Hematopoietic multipotent progenitor cell (in vitro differentiated cells): ENCODE measurements at regions not wholly inside any gene's neighbourhood (a gene's known extent, or its start where the extent isn't known, plus 50 kb on each side); places are given as distances from the start of the nearest gene placed in this dataset.

Source experiments
- DNase-seq, 3 donors: peaks; one replicate each; pipeline ENCODE4 v3.0.0-alpha.2; 2011 to 2015; ENCODE audit warnings: low read depth in 2 of 3, low spot score in 2 of 3

DNA sequence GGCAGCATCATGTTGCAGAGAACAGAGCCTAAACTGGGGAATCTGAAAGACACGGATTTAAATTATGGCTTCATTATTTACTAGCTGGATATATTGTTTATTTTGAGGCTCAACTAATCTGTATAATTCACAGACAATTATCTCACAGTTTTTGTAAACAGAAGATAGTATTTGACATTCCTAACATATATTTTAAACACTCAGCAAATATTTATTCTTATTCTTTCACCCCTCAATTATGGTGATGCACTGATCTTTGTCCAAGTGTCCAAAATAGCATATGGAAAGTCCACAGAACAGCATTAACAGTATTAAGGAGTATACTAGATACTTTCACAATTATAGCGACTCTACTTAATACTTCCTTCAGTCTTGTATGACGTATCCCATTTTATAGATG lies 257.0 kb downstream of the ADGRG6 start:
- DNase-seq = no peak

DNA sequence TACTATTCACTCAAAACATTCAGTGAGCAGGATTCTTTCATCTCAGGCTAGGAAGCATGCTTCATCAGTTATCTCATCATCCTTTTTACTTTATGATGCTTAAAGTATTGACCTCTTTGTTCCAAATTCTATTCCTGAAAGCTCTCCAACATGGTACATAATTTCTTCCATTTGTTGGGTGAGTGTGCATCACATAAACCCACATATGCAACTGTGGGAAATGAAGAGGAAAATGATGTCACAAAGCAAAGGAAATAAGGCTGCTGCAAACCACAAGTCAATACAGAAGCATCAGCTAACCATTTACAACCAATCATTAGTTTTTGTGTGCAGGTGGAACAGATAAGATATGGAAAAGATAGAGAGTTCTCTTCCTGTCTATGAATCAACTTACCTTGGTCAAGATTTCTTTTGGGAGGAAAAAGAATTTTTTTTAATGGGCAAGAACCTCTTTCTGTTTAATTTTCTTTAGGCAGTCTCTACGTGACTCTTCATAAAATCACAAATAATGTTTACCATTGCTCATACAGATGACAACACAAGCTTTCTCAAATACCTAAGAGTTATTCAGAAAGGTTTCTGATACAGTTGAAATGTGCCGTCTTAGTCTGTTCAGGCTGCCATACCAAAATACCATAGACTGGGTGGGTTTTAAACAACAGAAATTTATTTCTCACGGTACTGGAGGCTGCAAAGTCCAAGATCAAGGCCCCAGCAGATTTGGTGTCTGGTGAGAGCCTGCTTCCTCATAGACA lies 259.9 kb downstream of the ADGRG6 start:
- no peak for DNase-seq

DNA sequence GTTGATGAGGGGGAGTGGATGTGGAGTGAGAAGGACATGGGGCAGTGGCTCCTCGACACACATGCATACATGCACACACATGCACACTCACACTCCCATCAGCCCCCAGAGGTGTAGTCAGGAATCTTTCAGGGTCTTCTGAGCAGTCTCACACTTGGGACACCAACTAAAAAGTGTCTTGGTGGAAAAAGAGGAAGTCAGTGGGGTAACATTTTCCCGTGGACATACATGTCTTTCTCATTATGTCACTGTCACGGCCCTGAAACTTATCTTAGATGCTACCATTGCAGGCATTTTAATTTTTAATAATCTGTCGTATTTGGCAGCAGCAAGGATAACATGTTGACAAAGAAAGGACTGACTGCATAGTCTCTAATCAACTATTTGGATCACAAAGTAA lies 261.1 kb downstream of the ADGRG6 start:
- no peak for DNase-seq

DNA sequence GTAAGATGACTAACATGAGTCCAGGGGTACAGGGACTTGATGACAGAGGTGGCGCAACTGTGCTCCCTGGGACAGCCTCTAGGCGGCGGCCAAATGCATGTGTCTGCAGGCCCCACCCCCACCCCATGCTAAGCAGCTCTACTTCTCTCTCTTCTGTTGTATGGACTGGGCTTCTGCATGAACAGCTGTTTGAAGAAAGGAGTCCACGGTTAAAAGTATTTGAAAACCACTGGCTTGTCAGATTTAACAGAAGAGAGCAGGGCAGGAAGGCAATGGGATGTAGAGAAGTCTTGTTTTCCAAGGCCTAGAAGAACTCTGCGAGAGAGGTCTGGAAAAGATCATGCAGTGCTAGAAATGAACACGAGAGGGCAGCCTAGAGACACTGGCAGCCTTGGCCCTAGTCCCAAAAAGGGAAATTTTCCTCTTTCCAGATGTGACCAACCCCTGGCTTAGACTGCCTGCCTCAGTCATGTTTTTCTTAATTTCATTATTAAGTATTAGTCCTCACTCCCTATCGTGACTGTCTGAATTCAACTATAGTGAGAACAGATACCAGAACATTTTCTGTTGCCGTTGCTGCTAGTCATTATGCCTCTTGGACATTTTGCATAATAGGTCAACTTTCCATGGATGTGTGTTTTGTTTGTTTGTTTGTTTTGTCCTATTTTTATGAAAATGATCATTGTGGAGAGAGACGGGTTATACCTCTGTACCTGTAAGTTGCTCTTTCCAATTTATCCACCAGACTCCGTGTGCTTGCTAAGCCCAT lies 265.0 kb downstream of the ADGRG6 start:
- peak; percentile 28 to 67 (median 39) for DNase-seq

GRCh38 chr6:142567461-142567860 lies 265.7 kb downstream of the ADGRG6 start:
- no peak for DNase-seq

DNA sequence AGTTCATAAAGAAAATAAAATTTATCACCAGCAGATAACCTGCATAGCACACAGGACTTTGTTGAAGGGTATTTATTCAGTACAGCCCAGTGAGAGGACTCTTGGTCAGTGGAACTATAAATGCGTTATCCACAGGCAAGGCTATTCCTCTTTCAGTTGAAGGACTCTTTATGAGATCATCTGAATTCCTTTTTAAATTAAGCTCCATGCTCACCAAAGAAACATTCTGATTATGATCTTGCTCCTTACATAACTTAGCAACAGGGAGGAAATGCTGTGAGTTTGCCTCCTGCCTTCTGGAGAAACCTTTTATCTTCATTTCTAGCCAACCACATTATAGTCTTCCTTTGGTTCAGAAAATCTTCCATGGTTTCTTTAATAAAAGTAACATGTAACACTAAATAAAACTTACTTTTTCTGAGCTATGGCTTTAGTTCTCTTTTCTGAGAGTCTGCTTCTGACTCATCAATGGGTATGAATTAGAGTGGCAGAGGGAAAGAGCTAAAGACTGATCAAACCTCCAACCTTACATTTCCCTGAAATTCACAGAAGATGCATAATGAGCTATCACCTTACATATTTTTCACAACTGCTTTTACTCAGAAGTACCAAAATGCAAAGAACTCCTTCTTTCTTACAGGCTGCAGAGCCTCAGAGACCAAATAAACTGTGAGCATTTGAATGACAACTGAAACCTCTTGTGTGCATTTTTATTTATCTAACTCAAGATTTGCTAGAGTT lies 267.2 kb downstream of the ADGRG6 start:
- DNase-seq = no peak

DNA sequence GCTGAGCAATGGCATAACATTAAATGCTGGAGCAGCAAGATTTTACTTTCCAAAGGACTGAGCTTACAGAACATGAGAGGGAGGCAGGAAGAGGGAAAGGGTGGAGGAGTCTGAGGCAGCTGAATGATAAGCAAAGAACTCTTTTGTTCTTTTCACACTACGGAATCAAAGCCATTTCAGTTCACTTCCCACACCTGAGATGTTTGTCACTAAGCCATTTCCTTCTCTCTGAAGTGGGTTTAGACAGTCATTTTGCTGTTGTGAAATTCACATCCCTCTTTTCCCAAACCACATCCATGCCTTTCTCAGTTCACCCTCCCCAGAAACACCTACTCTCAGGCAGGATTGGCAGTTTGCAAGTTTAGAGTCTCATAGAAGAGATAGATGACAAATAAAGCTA lies 267.9 kb downstream of the ADGRG6 start:
- no peak for DNase-seq

- no peak for DNase-seq
These were observed 268.4 kb downstream of the ADGRG6 start for GRCh38 chr6:142570221-142570671.

DNA sequence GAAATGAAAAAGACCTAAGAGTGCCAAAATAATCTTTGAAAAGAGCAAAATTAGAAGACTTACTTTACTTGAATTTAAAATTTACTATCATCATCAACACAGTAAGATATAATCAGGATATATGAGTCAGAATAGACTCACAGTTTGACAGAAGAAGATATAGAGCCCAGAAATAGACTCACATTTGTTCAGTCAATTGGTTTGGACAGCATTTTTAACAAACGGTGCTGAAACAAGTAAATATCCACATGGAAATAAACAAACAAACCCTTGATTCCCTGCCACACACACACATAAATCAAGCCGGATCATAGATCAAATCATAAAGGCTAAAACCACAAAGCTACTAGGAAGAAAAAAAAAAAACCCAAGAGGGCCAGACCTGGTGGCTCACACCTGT lies 291.1 kb downstream of the ADGRG6 start:
- no peak for DNase-seq

GRCh38 chr6:142597836-142598235 lies 296.0 kb downstream of the ADGRG6 start:
- no peak for DNase-seq

DNA sequence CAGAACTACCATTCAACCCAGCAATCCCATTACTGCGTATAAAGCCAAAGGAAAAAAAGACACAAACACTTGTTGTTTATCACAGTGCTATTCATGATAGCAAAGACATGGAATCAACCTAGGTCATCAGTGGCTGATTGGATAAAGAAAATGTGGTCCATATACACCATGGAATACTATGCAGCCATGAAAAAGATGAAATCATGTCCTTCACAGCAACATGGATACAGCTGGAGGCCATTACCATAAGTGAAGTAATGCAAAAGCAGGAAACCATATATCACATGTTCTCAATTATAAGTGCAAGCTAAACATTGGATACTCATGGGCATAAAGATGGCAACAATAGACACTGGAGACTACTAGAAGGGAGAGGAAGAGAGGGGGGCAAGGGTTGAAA lies 299.6 kb downstream of the ADGRG6 start:
- DNase-seq = no peak

DNA sequence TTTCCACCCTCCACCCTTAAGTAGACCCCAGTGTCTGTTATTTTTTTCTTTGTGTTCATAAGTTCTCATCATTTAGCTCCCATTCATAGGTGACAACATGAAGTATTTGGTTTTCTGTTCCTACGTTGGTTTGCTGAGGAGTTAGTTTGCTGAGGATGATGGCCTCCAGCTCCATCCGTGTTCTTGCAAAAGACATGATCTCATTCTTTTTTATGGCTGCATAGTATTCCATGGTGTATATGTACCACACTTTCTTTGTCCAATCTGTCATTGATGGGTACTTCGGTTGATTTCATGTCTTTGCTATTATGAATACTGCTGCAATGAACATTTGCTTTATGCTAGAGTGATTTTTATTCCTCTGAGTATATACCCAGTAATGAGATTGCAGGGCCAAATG lies 301.2 kb downstream of the ADGRG6 start:
- DNase-seq = no peak

- DNase-seq = peak in 1 of 3 donors; percentile 2
These were observed 304.2 kb downstream of the ADGRG6 start for GRCh38 chr6:142605922-142606485.

DNA sequence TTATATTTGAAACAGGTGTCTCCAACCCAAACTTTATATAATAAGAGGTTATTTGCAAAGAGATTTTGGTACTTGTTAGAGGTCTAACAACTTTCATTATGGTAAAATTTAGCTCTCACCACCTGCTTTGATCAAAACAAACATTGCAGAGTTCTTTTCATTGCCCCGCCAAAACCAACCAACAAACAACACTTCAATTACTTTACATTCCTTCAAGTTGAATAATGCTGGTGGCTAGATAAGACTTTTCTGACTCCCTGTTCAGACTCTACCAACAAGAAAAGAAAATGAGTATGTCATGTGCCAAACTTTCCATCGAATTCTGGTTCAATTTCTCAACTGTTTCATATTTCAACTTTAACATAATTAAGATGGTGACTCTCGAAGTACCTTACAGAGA lies 311.1 kb downstream of the ADGRG6 start:
- no peak for DNase-seq

DNA sequence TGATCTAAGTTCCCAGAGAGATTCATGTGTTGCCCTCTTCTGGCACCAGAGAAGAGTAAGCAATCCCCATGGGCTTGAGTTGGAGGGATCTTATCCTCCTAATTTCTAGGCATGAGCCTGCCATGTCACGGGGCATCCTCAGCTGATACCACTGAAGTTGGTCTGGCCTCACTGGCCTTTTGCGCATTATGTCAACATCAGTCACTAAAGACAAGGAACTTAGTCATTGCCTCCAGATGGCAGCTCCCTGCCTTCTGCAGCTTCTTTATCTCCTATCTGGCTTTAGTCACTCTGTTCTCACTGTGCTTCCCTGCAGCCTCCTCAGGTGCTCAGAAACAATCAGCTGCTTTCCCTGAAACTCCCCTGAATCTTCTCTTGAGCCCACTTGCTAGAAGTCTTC lies 312.2 kb downstream of the ADGRG6 start:
- no peak for DNase-seq

DNA sequence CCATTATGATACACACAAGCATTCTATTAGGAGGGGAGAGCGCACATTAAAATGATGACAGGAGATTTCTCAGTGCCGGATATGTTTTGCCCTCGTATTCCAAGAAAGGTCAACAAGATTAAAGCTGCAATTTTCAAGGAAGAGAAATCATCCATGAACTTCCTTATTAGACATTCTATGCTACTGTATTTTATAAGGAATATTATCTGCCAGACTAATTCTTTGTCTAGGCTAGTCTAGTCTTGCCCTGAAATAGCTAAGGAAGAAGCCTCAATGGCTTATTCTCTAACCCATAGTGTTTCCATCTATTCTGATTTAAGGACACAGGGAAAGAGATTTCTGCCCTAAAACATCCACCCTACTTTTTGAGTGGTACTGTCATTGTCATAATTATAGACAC lies 315.4 kb downstream of the ADGRG6 start:
- DNase-seq = no peak

- DNase-seq = no peak
These were observed 320.0 kb downstream of the ADGRG6 start for GRCh38 chr6:142621822-142622221.

DNA sequence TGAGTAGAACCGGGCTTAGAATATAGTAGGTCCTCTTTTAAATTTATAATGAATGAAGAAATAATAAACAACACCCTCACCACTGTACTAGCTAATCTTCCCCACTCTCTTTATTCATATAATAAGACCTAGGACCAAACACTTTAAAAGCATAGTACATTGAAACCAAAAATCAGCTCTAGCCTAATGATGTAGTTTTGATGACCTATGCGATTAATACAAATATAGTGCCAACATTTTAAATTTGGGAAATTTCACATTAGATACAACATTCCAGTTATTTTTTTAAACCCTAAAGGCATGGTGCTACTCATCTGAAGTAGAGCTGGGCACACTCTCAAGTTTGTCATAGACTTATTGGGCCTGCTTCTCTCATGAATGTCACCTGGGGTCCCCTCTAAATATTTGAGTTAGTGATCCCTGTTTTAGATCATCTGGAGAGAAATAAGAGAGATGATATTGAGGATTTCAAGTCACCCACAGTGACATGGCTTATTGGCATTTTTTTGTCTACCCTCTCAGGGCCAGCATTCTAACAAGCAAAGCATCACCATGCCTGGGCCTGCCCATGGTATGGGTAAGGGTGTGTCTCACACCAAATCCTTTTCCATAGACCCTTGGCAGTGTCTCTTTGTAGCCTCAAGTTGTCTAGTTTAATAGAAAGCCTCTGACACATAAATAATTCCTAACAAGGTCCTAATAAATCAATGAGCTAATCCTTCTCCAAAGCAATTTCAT lies 319.8 kb downstream of the HIVEP2 start:
- DNase-seq = no peak

- DNase-seq = no peak
These were observed 317.5 kb downstream of the HIVEP2 start for GRCh38 chr6:142627474-142627873.
